ENCODE measurements at regions not wholly inside any gene's neighbourhood (a gene's known extent, or its start where the extent isn't known, plus 50 kb on each side); places are given as distances from the start of the nearest gene placed in this dataset.

GRCh38 chr6:50102676-50103075, 52.9 kb upstream of the DEFB112 start:
- DNase-seq (ENCODE audit: low spot score) = no peak

GRCh38 chr6:50110587-50110986, 60.9 kb upstream of the DEFB112 start:
- no peak for DNase-seq (ENCODE audit: low spot score)

- DNase-seq (ENCODE audit: low spot score) = no peak
Observed at GRCh38 chr6:50112981-50113857, 63.5 kb upstream of the DEFB112 start.

- no peak for DNase-seq (ENCODE audit: low spot score)
Observed at GRCh38 chr6:50116390-50116789, 66.7 kb upstream of the DEFB112 start.

GRCh38 chr6:50116797-50117542, 67.2 kb upstream of the DEFB112 start:
- DNase-seq (ENCODE audit: low spot score) = no peak

- DNase-seq (ENCODE audit: low spot score) = no peak
Observed at GRCh38 chr6:50120300-50120699, 70.6 kb upstream of the DEFB112 start.

- no peak for DNase-seq (ENCODE audit: low spot score)
Observed at GRCh38 chr6:50123688-50124087, 74.0 kb upstream of the DEFB112 start.

GRCh38 chr6:50124572-50124971, 74.8 kb upstream of the DEFB112 start:
- DNase-seq (ENCODE audit: low spot score) = no peak

GRCh38 chr6:50128420-50129005, 78.8 kb upstream of the DEFB112 start:
- DNase-seq (ENCODE audit: low spot score) = peak; percentile 26

- DNase-seq (ENCODE audit: low spot score) = no peak
Observed at GRCh38 chr6:50135968-50136367, 86.2 kb upstream of the DEFB112 start.

GRCh38 chr6:50141100-50141499, 91.4 kb upstream of the DEFB112 start:
- no peak for DNase-seq (ENCODE audit: low spot score)

GRCh38 chr6:50143011-50143719, 93.4 kb upstream of the DEFB112 start:
- no peak for DNase-seq (ENCODE audit: low spot score)

- peak; percentile 12 for DNase-seq (ENCODE audit: low spot score)
Observed at GRCh38 chr6:50145125-50145524, 95.4 kb upstream of the DEFB112 start.

GRCh38 chr6:50147371-50147770, 97.6 kb upstream of the DEFB112 start:
- DNase-seq (ENCODE audit: low spot score) = no peak

GRCh38 chr6:50180646-50181045, 130.9 kb upstream of the DEFB112 start:
- DNase-seq (ENCODE audit: low spot score) = no peak

GRCh38 chr6:50185006-50185405, 135.3 kb upstream of the DEFB112 start:
- DNase-seq (ENCODE audit: low spot score) = no peak

GRCh38 chr6:50187351-50187921, 137.7 kb upstream of the DEFB112 start:
- no peak for DNase-seq (ENCODE audit: low spot score)

- no peak for DNase-seq (ENCODE audit: low spot score)
Observed at GRCh38 chr6:50198245-50198644, 148.5 kb upstream of the DEFB112 start.

GRCh38 chr6:50202766-50203165, 153.0 kb upstream of the DEFB112 start:
- DNase-seq (ENCODE audit: low spot score) = no peak

GRCh38 chr6:50211582-50211981, 161.9 kb upstream of the DEFB112 start:
- no peak for DNase-seq (ENCODE audit: low spot score)

GRCh38 chr6:50213146-50213545, 163.4 kb upstream of the DEFB112 start:
- DNase-seq (ENCODE audit: low spot score) = no peak

- DNase-seq (ENCODE audit: low spot score) = no peak
Observed at GRCh38 chr6:50214937-50215336, 165.2 kb upstream of the DEFB112 start.

Data from H4 (cell line).